HG03159 (cell line): ENCODE measurements at regions not wholly inside any gene's neighbourhood (a gene's known extent, or its start where the extent isn't known, plus 50 kb on each side); places are given as distances from the start of the nearest gene placed in this dataset.
"Not testable (repeated sequence)": the region's sequence is repeated elsewhere in the genome, so short reads cannot be mapped to it uniquely, and the experiment has no call there.

Experiments used
- ATAC-seq: cut with Tn5 transposase; IDR thresholded peaks from one replicate; pipeline ENCODE4 v1.9.1; 2021; ENCODE audit warnings: mild to moderate bottlenecking, moderate library complexity; ENCODE audit not compliant: unreplicated experiment

- ATAC-seq = no peak
Measured at GRCh38 chr11:128171506-128171905, 415.9 kb downstream of the ETS1 start.

GRCh38 chr11:128165572-128165971 is 421.8 kb downstream of the ETS1 start:
- no peak for ATAC-seq

GRCh38 chr11:128164080-128164741 is 423.1 kb downstream of the ETS1 start:
- no peak for ATAC-seq

DNA sequence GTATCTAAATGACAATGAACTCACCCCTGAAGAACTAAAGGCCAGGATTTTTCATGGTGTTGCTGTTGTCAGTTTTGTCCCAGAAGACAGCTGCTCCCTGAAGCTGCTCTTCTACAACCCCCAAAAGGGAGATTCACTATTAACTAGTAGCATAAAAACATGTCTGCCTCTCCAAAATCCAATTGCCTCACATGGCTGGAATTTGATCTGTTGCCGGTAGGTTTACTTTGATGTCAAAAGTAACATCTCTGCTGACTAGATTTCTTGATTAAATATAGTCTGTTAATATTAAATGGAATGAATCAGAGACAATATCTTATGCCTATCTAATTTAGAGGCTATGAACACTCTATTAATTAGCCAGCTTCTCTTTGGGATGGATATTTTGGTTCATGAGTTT is 425.4 kb downstream of the ETS1 start:
- no peak for ATAC-seq

- ATAC-seq = no peak
Measured at GRCh38 chr11:128161436-128161835, 425.9 kb downstream of the ETS1 start.

DNA sequence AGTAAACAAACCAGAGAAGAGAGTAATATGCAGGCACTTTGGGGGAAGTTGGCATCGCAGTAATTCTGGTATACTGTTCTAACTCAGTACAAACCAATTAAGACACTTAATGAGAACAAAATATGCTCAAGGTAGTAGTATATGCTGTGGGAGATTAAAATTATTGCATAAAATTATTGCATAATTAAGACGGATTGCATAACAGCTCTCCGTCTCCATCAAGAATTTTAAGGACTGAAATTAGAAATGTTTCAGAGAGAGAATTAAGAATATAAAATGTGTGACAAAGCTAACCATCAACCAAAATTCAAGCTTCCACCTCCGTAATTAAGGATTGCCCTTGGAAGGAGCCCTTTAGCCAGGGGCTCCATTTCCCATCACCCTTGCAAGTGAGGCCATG is 428.5 kb downstream of the ETS1 start:
- ATAC-seq = no peak

- peak; percentile 84 for ATAC-seq
Measured at GRCh38 chr11:128157423-128158298, 429.7 kb downstream of the ETS1 start.

- no peak for ATAC-seq
Measured at GRCh38 chr11:128156486-128156885, 430.9 kb downstream of the ETS1 start.

GRCh38 chr11:128155590-128155989 is 431.8 kb downstream of the ETS1 start:
- no peak for ATAC-seq

- ATAC-seq = no peak
Measured at GRCh38 chr11:128153697-128154048, 433.7 kb downstream of the ETS1 start.

GRCh38 chr11:128152796-128153696 is 434.3 kb downstream of the ETS1 start:
- ATAC-seq = no peak

GRCh38 chr11:128151780-128152179 is 435.6 kb downstream of the ETS1 start:
- ATAC-seq = no peak

GRCh38 chr11:128151338-128151737 is 436.0 kb downstream of the ETS1 start:
- ATAC-seq = no peak

DNA sequence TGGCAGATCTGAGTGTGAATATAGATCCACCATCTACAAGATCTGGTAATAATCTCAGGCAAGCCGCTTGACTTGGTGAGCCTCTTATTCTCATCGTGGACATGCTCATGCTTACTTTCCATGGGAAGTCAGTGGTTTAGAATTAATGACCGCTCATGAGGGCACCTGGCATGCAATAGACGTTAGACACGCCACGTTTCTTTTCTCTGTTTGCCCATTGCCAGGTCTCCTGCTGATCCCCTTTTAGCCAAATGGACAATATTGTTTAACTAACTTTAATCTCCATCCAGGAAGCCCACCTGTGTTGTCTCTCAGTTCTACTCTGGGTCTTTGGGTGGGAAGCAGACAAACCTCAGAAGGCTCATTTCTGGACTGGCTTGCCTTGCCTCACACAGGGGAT is 439.1 kb downstream of the ETS1 start:
- no peak for ATAC-seq

DNA sequence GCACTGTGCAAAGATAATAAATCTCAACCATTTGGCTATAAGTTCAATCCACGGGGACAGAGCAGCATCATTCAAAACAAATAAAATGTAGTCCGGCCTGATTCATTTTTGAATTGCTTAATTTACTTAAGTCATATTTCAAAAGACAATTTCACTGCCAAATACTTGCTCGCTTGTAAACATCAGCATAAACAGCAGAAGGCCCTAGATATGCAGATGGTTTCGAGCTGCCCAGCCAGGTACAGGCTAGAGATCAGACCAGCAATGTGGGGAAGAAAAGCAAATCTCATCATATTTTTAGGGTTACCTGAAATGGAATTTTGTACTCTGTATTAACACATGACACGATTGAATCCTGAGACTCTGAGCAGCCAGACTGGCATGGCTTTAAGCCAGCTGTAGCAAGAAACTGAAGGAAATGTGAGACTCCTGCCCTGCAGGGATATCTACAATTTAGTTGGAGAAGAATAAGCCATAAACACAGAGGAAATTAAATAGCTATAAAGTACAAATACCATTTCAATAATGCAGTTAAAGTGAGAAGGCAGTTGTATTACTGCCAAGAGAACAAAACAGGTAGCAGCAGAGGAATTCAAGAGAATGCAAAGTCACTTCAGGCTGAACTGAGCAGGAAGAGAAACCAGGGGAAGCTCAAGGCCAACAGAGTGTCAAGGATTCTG is 440.3 kb downstream of the ETS1 start:
- no peak for ATAC-seq

- ATAC-seq = not testable (repeated sequence)
Measured at GRCh38 chr11:128140293-128140692, 447.1 kb downstream of the ETS1 start.

- ATAC-seq = no peak
Measured at GRCh38 chr11:128135451-128135850, 451.9 kb downstream of the ETS1 start.

- no peak for ATAC-seq
Measured at GRCh38 chr11:128133501-128133900, 453.9 kb downstream of the ETS1 start.

DNA sequence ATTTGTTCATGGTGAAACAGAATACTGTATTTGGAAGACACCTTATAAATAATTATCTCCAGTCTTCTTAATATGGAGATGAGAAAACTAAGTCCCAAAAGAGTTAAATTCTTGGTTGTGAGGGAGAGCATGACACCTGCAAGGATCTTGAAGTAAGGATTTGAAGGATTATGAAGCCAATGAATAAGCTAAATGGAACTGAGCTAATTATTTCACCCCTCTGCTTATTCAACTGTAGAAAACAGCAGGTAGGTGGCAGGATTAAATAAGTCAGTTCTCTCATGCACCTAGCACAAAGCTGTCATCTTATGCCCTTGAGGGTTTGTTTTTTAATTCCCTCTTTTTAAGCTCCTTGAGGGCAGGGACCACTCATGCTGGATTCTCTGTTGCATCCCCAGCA is 457.3 kb downstream of the ETS1 start:
- no peak for ATAC-seq

- ATAC-seq = no peak
Measured at GRCh38 chr11:128125723-128126122, 461.6 kb downstream of the ETS1 start.

DNA sequence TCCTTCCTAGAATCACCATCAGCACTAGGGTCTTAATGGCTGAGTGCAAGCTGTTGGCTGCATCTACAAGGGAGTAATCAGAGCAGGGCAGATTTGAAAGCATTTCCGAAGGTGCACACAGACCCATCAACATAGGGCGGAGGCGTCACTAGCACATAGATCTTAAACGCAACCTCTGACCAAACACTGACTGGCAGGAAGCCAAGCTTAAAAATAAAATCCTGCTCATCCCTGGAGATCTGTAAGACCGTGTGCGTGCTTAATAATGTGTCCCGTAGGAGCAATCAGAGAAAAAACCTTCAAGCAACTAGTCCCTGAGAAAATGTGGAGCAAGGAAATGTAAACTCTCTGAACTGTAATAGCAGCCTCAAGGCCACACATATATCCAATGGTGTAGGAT is 470.5 kb downstream of the ETS1 start:
- no peak for ATAC-seq
